GM12875 (cell line): ENCODE measurements at regions not wholly inside any gene's neighbourhood (a gene's known extent, or its start where the extent isn't known, plus 50 kb on each side); places are given as distances from the start of the nearest gene placed in this dataset.
"Not testable (repeated sequence)": the region's sequence is repeated elsewhere in the genome, so short reads cannot be mapped to it uniquely, and the experiment has no call there.

Source experiments
- H3K4me3 ChIP-seq: one replicate; pipeline ENCODE4 v1.5.1; 2011; ENCODE audit warnings: low read depth, low read length, control low read depth
- TF ChIP-seq, protein P1 (sequence below): IDR thresholded peaks from 2 replicates; pipeline ENCODE4 v1.5.1; 2011; ENCODE audit warnings: low read depth, mild to moderate bottlenecking, control low read depth, inconsistent platforms, low read length, moderate library complexity, borderline replicate concordance; ENCODE audit not compliant: insufficient read depth

DNA sequence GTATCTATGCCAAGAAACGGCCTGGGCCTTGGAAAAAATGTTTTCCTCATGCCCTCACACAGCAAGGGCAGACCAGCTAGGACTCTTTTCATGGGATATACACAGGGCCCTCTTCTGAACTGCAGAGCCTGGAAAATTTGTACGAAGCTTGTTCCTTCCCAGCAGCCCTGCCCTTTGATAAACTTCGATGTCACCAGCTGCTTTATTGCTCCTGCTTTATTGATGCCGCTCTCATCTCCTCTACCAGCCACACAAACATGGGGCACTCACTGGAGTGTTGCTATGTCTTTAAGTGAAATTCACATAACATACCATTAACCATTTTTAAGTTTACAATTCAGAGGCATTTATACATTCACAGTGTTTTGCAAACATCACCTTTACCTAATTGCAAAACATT is 197.9 kb downstream of the KTN1 start:
- no peak overlapping the region for H3K4me3 ChIP-seq
- TF ChIP-seq, protein P1, sequence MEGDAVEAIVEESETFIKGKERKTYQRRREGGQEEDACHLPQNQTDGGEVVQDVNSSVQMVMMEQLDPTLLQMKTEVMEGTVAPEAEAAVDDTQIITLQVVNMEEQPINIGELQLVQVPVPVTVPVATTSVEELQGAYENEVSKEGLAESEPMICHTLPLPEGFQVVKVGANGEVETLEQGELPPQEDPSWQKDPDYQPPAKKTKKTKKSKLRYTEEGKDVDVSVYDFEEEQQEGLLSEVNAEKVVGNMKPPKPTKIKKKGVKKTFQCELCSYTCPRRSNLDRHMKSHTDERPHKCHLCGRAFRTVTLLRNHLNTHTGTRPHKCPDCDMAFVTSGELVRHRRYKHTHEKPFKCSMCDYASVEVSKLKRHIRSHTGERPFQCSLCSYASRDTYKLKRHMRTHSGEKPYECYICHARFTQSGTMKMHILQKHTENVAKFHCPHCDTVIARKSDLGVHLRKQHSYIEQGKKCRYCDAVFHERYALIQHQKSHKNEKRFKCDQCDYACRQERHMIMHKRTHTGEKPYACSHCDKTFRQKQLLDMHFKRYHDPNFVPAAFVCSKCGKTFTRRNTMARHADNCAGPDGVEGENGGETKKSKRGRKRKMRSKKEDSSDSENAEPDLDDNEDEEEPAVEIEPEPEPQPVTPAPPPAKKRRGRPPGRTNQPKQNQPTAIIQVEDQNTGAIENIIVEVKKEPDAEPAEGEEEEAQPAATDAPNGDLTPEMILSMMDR: no peak

DNA sequence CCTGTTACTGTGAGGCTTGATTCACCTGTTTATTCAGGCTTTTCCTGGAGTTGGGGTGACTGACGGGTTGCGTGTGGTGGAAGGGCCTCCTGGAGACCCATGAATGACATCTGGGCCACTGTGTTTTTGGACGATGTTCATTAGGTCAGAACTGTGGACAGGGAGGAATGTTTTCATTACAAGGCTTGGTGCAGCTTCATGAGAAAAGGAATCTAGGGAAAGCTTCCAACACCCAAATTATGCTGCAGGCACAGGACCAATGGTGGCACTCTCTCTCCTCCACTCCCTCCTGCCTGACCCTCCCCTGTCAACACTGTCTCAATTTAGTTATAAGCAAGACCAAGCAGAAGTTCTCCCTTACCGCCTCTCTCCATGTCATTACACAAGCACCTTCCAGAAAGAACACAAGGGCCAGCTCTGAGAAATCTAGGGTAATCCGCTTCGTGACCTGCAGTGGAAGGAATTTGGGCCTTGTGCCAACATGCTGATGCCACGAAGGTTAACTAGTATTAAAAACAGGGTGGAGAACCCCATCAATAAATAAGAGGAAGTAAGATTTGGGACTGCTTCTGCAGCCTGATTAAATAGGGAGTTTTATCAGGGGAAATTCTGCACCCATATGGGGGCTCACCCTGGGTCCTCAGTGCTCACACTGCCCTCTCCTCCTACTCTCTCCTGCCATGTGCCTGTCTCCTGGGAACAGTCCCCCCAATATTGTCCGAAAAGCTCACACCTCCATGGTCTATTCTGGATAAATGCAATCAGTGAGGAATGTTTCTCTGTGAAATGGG is 200.3 kb downstream of the KTN1 start:
- H3K4me3 ChIP-seq: no peak overlapping the region
- TF ChIP-seq, protein P1: no peak

DNA sequence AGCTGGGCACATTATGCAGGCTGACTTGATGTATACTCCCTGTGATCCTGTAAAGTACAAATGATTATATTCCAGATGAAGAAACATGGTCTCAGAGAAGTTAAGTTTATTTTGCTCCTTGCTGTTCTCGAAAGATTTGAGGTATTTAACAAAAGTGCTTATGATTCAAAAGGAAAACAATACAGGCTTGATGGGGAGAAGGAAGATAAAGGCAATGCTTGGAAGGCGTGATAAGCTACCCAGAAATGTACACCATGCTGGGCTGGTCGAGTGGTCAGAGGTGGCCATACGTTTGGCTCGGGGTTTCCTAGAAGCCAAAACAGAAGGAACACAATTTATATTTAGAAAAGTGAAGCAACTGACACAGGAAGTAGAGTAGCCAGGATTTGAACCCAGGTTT is 201.0 kb downstream of the KTN1 start:
- no peak overlapping the region for H3K4me3 ChIP-seq
- TF ChIP-seq, protein P1: no peak

DNA sequence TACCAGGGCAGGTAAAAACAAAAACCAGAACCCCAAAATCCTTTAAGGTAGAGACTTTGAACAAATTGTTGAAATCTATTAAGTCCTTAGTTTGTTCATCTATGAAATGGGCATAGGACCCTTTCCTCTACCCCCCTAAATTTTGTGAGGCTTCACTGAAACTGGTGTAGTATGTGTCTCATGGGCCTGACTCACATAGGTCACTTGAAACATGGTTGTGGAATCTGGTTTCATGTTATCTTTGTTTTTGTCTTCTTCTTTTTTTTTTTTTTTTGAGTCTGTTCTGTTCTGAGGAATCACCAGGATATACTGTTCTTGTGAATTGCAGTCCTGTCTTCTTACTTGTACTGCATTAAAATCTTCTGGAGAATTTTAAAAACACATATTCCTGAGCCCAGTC is 202.2 kb downstream of the KTN1 start:
- TF ChIP-seq, protein P1: no peak
- no peak overlapping the region for H3K4me3 ChIP-seq

DNA sequence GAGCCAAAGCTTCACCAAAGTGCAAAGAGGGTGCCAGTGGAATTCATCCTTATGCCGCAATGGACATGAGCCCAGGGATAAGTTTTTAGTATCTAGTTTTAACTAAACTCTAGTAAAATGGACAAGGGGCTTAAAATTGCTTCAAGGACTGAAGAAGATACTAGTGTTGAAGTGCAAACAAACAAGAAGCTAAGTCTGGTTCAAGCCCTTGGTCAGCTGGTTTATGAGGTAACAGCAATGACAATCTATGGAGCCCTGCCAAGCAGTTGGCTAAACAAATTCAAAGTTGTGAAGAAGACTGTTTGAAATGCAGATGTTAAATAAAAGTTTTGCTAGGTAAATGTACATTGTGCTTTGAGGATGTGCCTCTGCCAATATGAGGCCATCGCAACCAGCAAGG is 209.4 kb downstream of the KTN1 start:
- TF ChIP-seq, protein P1: no peak
- no peak overlapping the region for H3K4me3 ChIP-seq

DNA sequence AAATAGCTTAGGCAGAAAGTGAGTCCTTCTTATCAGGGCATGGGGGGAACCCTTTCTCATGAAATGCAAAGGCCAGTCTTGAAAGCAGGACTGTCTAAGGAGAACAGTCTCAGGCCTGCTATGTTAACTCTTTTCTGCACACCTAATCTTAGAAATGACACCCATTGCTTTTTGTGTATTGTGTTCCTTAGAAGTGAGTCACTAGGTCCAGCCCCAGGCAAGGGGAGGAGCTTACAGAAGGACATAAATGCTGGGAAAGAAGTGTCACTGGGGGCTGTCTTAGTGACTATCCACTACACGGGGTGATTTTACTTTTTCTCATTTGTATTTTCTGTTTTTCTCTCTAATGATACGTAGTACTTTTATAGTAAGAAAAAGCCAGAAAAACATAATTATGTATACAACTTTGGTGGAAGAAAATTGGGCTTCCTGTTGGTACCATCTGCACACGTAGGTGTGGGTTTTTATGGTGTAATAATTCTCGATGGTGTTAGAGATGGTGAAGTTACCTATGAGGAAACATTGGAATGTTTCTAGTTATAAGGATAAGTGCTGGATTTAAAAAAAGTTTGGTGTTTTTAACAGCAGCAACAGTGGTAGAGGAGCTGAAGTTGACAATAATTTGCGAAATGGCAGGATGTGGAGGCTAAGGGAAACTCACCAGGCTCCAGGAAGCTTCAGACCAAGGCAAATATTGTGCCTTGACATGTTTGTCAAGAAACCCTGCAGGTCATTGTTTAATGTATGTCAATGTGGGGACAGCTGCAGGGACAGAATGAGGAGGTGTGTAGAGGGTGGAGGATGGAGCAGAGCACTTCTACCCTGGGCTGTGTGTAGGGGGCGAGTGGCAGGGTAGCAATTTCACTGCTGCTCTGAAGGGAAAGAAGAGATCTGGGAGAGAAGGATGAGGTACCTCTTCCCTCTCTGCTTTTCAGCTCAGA is 214.9 kb downstream of the KTN1 start:
- TF ChIP-seq, protein P1: no peak
- no peak overlapping the region for H3K4me3 ChIP-seq

DNA sequence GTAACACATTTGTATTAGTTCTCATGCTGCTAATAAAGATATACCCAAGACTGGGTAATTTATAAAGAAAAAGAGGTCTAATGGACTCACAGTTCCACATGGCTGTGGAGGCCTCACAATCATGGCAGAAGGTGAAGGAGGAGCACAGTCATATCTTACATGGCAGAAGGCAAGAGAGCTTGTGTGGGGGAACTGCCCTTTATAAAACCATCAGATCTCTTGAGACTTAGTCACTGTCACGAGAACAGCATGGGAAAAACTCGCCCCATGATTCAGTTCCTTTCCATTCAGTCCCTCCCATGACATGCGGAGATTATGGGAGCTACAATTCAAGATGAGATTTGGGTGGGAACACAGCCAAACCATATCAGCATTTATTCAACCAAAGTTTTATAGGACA is 216.5 kb downstream of the KTN1 start:
- H3K4me3 ChIP-seq: not testable (repeated sequence)
